Gastrocnemius medialis (tissue), 4 donors: ENCODE measurements at regions not wholly inside any gene's neighbourhood (a gene's known extent, or its start where the extent isn't known, plus 50 kb on each side); places are given as distances from the start of the nearest gene placed in this dataset.

Experiments
- ATAC-seq, 2 donors: fragments of 150-250 bp; one replicate each; pipeline ENCODE4 v1.9.1; 2016
- DNase-seq, 2 donors: peaks; one replicate each; pipeline ENCODE4 v3.0.0-alpha.2; 2019
- H3K27ac ChIP-seq, 4 donors: fragments of 200-600 bp; sonication (generic); 1 replicate in 1 of 4; 2 replicates in 3 of 4; pipeline ENCODE4 v1.5.1; 2016 to 2018; ENCODE audit warnings: mild to moderate bottlenecking in 2 of 4, moderate library complexity in 1 of 4
- H3K27me3 ChIP-seq, 3 donors: fragments of 200-600 bp; sonication (generic) in 2 of 3; 1 replicate in 1 of 3; 2 replicates in 2 of 3; pipeline versions ENCODE4 v1.5.1 to v1.6.0; 2016 to 2019; ENCODE audit warnings: mild to moderate bottlenecking in 1 of 3, moderate library complexity in 1 of 3
- H3K36me3 ChIP-seq, 2 donors: fragments of 200-600 bp; sonication (generic) in 1 of 2; one replicate each; pipeline ENCODE4 v1.5.1; 2017 to 2018
- H3K4me1 ChIP-seq, 2 donors: fragments of 200-600 bp; sonication (generic) in 1 of 2; one replicate each; pipeline ENCODE4 v1.5.1; 2016 to 2017; ENCODE audit warnings: mild to moderate bottlenecking in 2 of 2
- H3K4me3 ChIP-seq, 4 donors: fragments of 200-600 bp; sonication (generic) in 3 of 4; 1 replicate in 1 of 4; 2 replicates in 3 of 4; pipeline ENCODE4 v1.5.1; 2016 to 2019; ENCODE audit warnings: mild to moderate bottlenecking in 2 of 4
- H3K9me3 ChIP-seq, 3 donors: fragments of 200-600 bp; sonication (generic) in 2 of 3; 1 replicate in 1 of 3; 2 replicates in 2 of 3; pipeline ENCODE4 v1.5.1; 2016 to 2019
- POLR2A ChIP-seq, 2 donors: fragments of 450-650 bp; IDR thresholded peaks; one replicate each; pipeline ENCODE4 v1.6.1; 2017; ENCODE audit warnings: antibody characterized with exemption in 2 of 2, mild to moderate bottlenecking in 2 of 2, moderate library complexity in 2 of 2
- in situ Hi-C, 4 donors: fragments of 200-750 bp; cut with MboI; loops; one replicate each; pipeline versions ENCODE4 v1.15.0 to v1.8.0; 2017; ENCODE audit warnings: low sequenced_read_pairs in 4 of 4
- intact Hi-C: fragments of 100-400 bp; cut with DNase I; formaldehyde crosslinking; loops from one replicate; pipeline ENCODE4 v1.15.1; 2023; ENCODE audit warnings: low total_unique reads
- TF ChIP-seq, protein P1 (sequence below), 5 experiments: fragments of 450-650 bp in 3 of 5; fragments of 200-600 bp in 2 of 5; sonication (generic) in 2 of 5; IDR thresholded peaks in 4 of 5; conservative IDR thresholded peaks in 1 of 5; 1 replicate in 4 of 5; 2 replicates in 1 of 5; pipeline ENCODE4 v1.5.1; 2016 to 2019; ENCODE audit warnings: antibody characterized with exemption in 5 of 5, mild to moderate bottlenecking in 3 of 5, moderate library complexity in 3 of 5

- DNase-seq (no peak), ATAC-seq (no peak)
- Histone ChIP-seq H3K4me1 (no peaks in the 10 kb centered on the region), H3K27ac (no peak overlapping the region), H3K4me3 (no peak overlapping the region), H3K36me3 (no peaks in the 10 kb centered on the region), H3K27me3 (no peaks in the 10 kb centered on the region), H3K9me3 (no peaks in the 10 kb centered on the region)
- TF ChIP-seq, protein P1, sequence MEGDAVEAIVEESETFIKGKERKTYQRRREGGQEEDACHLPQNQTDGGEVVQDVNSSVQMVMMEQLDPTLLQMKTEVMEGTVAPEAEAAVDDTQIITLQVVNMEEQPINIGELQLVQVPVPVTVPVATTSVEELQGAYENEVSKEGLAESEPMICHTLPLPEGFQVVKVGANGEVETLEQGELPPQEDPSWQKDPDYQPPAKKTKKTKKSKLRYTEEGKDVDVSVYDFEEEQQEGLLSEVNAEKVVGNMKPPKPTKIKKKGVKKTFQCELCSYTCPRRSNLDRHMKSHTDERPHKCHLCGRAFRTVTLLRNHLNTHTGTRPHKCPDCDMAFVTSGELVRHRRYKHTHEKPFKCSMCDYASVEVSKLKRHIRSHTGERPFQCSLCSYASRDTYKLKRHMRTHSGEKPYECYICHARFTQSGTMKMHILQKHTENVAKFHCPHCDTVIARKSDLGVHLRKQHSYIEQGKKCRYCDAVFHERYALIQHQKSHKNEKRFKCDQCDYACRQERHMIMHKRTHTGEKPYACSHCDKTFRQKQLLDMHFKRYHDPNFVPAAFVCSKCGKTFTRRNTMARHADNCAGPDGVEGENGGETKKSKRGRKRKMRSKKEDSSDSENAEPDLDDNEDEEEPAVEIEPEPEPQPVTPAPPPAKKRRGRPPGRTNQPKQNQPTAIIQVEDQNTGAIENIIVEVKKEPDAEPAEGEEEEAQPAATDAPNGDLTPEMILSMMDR (IDR thresholded peaks at IDR 0.05 in 4 of 5, conservative IDR thresholded peaks at IDR 0.05 in 1 of 5) = no peak
- TF ChIP-seq POLR2A (IDR thresholded peaks at IDR 0.05) = no peak
- in situ Hi-C loops = no loop called here
- intact Hi-C loops = no loop called here
These were observed 1053.6 kb downstream of the SLC6A15 start for GRCh38 chr12:83859021-83859420.

GRCh38 chr12:83856803-83857202 lies 1055.8 kb downstream of the SLC6A15 start:
- intact Hi-C loops (no loop called here), in situ Hi-C loops (no loop called here)
- no peaks in the 10 kb centered on the region for H3K9me3 ChIP-seq
- ATAC-seq = no peak
- TF ChIP-seq, protein P1 (IDR thresholded peaks at IDR 0.05 in 4 of 5, conservative IDR thresholded peaks at IDR 0.05 in 1 of 5) = no peak
- TF ChIP-seq POLR2A (IDR thresholded peaks at IDR 0.05) = no peak
- H3K4me3 ChIP-seq = no peak overlapping the region
- H3K36me3 ChIP-seq = no peaks in the 10 kb centered on the region
- H3K4me1 ChIP-seq = no peaks in the 10 kb centered on the region
- no peak for DNase-seq
- no peaks in the 10 kb centered on the region for H3K27me3 ChIP-seq
- no peak overlapping the region for H3K27ac ChIP-seq

- Histone ChIP-seq H3K27ac (no peak overlapping the region), H3K4me3 (no peak overlapping the region), H3K27me3 (no peaks in the 10 kb centered on the region), H3K9me3 (no peaks in the 10 kb centered on the region), H3K36me3 (no peaks in the 10 kb centered on the region), H3K4me1 (no peaks in the 10 kb centered on the region)
- in situ Hi-C loops = no loop called here
- ATAC-seq (no peak), DNase-seq (no peak)
- intact Hi-C loops = no loop called here
- TF ChIP-seq, protein P1 (IDR thresholded peaks at IDR 0.05 in 4 of 5, conservative IDR thresholded peaks at IDR 0.05 in 1 of 5) = no peak
- TF ChIP-seq POLR2A (IDR thresholded peaks at IDR 0.05) = no peak
These were observed 1062.1 kb downstream of the SLC6A15 start for GRCh38 chr12:83850531-83850930.

- in situ Hi-C loops = no loop called here
- Histone ChIP-seq H3K4me3 (no peak overlapping the region), H3K36me3 (no peaks in the 10 kb centered on the region), H3K27me3 (no peaks in the 10 kb centered on the region), H3K4me1 (no peaks in the 10 kb centered on the region), H3K9me3 (no peaks in the 10 kb centered on the region), H3K27ac (no peak overlapping the region)
- no peak for TF ChIP-seq POLR2A (IDR thresholded peaks at IDR 0.05)
- TF ChIP-seq, protein P1 (IDR thresholded peaks at IDR 0.05 in 4 of 5, conservative IDR thresholded peaks at IDR 0.05 in 1 of 5) = no peak
- intact Hi-C loops = no loop called here
- DNase-seq = no peak
- no peak for ATAC-seq
These were observed 1063.9 kb downstream of the SLC6A15 start for GRCh38 chr12:83848702-83849101.

GRCh38 chr12:83843541-83843940 lies 1069.1 kb downstream of the SLC6A15 start:
- no peaks in the 10 kb centered on the region for H3K36me3 ChIP-seq
- no peaks in the 10 kb centered on the region for H3K9me3 ChIP-seq
- TF ChIP-seq POLR2A (IDR thresholded peaks at IDR 0.05) = no peak
- TF ChIP-seq, protein P1 (IDR thresholded peaks at IDR 0.05 in 4 of 5, conservative IDR thresholded peaks at IDR 0.05 in 1 of 5) = no peak
- H3K27ac ChIP-seq = no peak overlapping the region
- in situ Hi-C loops = no loop called here
- no peak overlapping the region for H3K4me3 ChIP-seq
- no peak for ATAC-seq
- H3K4me1 ChIP-seq = no peaks in the 10 kb centered on the region
- DNase-seq = no peak
- intact Hi-C loops = no loop called here
- no peaks in the 10 kb centered on the region for H3K27me3 ChIP-seq
